Breast epithelium (tissue), 3 donors: ENCODE measurements at regions not wholly inside any gene's neighbourhood (a gene's known extent, or its start where the extent isn't known, plus 50 kb on each side); places are given as distances from the start of the nearest gene placed in this dataset.

Experiments
- POLR2A ChIP-seq: fragments of 450-650 bp; IDR thresholded peaks from one replicate; pipeline ENCODE4 v1.6.1; 2016; ENCODE audit warnings: antibody characterized with exemption, mild to moderate bottlenecking, moderate library complexity
- POLR2AphosphoS5 ChIP-seq, 3 donors: sonication (generic); formaldehyde crosslinking; IDR thresholded peaks; one replicate each; pipeline ENCODE4 v1.6.1; 2017; ENCODE audit warnings: antibody characterized with exemption in 3 of 3
- TF ChIP-seq, protein P1 (sequence below), 3 donors: fragments of 450-650 bp; IDR thresholded peaks; one replicate each; pipeline ENCODE4 v1.5.1; 2016 to 2017; ENCODE audit warnings: antibody characterized with exemption in 3 of 3, mild to moderate bottlenecking in 3 of 3, moderate library complexity in 3 of 3

DNA sequence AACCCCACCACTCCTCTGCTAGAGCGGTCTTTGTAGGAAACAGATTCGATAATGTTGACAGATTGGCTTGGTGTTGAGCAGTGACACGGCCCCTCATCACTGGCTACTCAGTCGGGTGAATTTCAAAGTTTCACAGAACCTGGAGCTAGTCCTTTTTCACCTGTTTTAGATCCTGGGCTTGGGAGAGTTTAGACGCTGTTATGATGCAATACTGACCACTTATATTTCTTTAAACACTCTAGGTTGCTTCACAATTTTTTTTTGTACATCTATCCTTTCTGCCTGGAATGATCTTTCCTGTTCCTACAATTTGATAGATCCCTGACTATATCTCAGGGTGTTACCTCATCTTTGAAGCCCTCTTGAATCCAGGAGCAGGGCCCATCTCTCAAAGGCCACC, 97.1 kb upstream of the ATP10A start:
- TF ChIP-seq, protein P1, sequence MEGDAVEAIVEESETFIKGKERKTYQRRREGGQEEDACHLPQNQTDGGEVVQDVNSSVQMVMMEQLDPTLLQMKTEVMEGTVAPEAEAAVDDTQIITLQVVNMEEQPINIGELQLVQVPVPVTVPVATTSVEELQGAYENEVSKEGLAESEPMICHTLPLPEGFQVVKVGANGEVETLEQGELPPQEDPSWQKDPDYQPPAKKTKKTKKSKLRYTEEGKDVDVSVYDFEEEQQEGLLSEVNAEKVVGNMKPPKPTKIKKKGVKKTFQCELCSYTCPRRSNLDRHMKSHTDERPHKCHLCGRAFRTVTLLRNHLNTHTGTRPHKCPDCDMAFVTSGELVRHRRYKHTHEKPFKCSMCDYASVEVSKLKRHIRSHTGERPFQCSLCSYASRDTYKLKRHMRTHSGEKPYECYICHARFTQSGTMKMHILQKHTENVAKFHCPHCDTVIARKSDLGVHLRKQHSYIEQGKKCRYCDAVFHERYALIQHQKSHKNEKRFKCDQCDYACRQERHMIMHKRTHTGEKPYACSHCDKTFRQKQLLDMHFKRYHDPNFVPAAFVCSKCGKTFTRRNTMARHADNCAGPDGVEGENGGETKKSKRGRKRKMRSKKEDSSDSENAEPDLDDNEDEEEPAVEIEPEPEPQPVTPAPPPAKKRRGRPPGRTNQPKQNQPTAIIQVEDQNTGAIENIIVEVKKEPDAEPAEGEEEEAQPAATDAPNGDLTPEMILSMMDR (IDR thresholded peaks at IDR 0.05): no peak
- TF ChIP-seq POLR2AphosphoS5 (IDR thresholded peaks at IDR 0.05) (no peak), POLR2A (no peak)
